Gastrocnemius medialis (tissue), 4 donors: ENCODE measurements at regions not wholly inside any gene's neighbourhood (a gene's known extent, or its start where the extent isn't known, plus 50 kb on each side); places are given as distances from the start of the nearest gene placed in this dataset.
"Not testable (repeated sequence)": the region's sequence is repeated elsewhere in the genome, so short reads cannot be mapped to it uniquely, and the experiment has no call there.

Experiments
- ATAC-seq, 2 donors: fragments of 150-250 bp; one replicate each; pipeline ENCODE4 v1.9.1; 2016
- DNase-seq, 2 donors: peaks; one replicate each; pipeline ENCODE4 v3.0.0-alpha.2; 2019
- H3K27ac ChIP-seq, 4 donors: fragments of 200-600 bp; sonication (generic); 1 replicate in 1 of 4; 2 replicates in 3 of 4; pipeline ENCODE4 v1.5.1; 2016 to 2018; ENCODE audit warnings: mild to moderate bottlenecking in 2 of 4, moderate library complexity in 1 of 4
- H3K27me3 ChIP-seq, 3 donors: fragments of 200-600 bp; sonication (generic) in 2 of 3; 1 replicate in 1 of 3; 2 replicates in 2 of 3; pipeline versions ENCODE4 v1.5.1 to v1.6.0; 2016 to 2019; ENCODE audit warnings: mild to moderate bottlenecking in 1 of 3, moderate library complexity in 1 of 3
- H3K36me3 ChIP-seq, 2 donors: fragments of 200-600 bp; sonication (generic) in 1 of 2; one replicate each; pipeline ENCODE4 v1.5.1; 2017 to 2018
- H3K4me1 ChIP-seq, 2 donors: fragments of 200-600 bp; sonication (generic) in 1 of 2; one replicate each; pipeline ENCODE4 v1.5.1; 2016 to 2017; ENCODE audit warnings: mild to moderate bottlenecking in 2 of 2
- H3K4me3 ChIP-seq, 4 donors: fragments of 200-600 bp; sonication (generic) in 3 of 4; 1 replicate in 1 of 4; 2 replicates in 3 of 4; pipeline ENCODE4 v1.5.1; 2016 to 2019; ENCODE audit warnings: mild to moderate bottlenecking in 2 of 4
- H3K9me3 ChIP-seq, 3 donors: fragments of 200-600 bp; sonication (generic) in 2 of 3; 1 replicate in 1 of 3; 2 replicates in 2 of 3; pipeline ENCODE4 v1.5.1; 2016 to 2019
- CTCF ChIP-seq, 5 experiments: fragments of 450-650 bp in 3 of 5; fragments of 200-600 bp in 2 of 5; sonication (generic) in 2 of 5; IDR thresholded peaks in 4 of 5; conservative IDR thresholded peaks in 1 of 5; 1 replicate in 4 of 5; 2 replicates in 1 of 5; pipeline ENCODE4 v1.5.1; 2016 to 2019; ENCODE audit warnings: antibody characterized with exemption in 5 of 5, mild to moderate bottlenecking in 3 of 5, moderate library complexity in 3 of 5
- POLR2A ChIP-seq, 2 donors: fragments of 450-650 bp; IDR thresholded peaks; one replicate each; pipeline ENCODE4 v1.6.1; 2017; ENCODE audit warnings: antibody characterized with exemption in 2 of 2, mild to moderate bottlenecking in 2 of 2, moderate library complexity in 2 of 2
- in situ Hi-C, 4 donors: fragments of 200-750 bp; cut with MboI; loops; one replicate each; pipeline versions ENCODE4 v1.15.0 to v1.8.0; 2017; ENCODE audit warnings: low sequenced_read_pairs in 4 of 4
- intact Hi-C: fragments of 100-400 bp; cut with DNase I; formaldehyde crosslinking; loops from one replicate; pipeline ENCODE4 v1.15.1; 2023; ENCODE audit warnings: low total_unique reads

GRCh38 chr4:159922119-159922518 lies 819.2 kb downstream of the RAPGEF2 start:
- H3K27ac ChIP-seq = no peak overlapping the region

DNA sequence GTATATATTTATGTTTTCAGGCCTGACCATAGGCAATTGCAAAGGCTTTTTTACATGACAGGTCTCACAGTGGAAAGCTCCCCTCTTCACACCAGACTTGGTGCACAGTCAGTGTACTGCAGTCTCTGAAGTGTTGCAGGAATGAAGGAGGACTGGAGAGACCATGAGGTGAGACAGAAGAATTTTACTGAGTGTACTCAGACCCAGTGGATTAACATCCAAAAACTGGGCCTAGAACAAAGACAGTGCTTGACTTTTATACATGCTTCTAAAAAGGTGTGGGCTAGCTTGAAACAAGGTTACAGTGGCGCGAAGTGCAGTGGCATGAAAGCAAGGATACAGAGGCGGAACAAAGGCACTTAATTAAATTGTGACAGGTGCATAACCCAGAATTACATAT lies 822.9 kb downstream of the RAPGEF2 start:
- intact Hi-C loops (no loop called here), in situ Hi-C loops (no loop called here)
- Histone ChIP-seq H3K36me3 (no peaks in the 10 kb centered on the region), H3K4me1 (no peaks in the 10 kb centered on the region), H3K27ac (no peak overlapping the region), H3K27me3 (no peaks in the 10 kb centered on the region), H3K4me3 (no peak overlapping the region), H3K9me3 (no peaks in the 10 kb centered on the region)
- TF ChIP-seq POLR2A (IDR thresholded peaks at IDR 0.05) = no peak
- no peak for TF ChIP-seq CTCF (IDR thresholded peaks at IDR 0.05 in 4 of 5, conservative IDR thresholded peaks at IDR 0.05 in 1 of 5)
- ATAC-seq (no peak), DNase-seq (no peak)

More at GRCh38 chr4:159922119-159922518, 819.2 kb downstream of the RAPGEF2 start:
- ATAC-seq (no peak), DNase-seq (no peak)
- TF ChIP-seq POLR2A (IDR thresholded peaks at IDR 0.05) (no peak), CTCF (IDR thresholded peaks at IDR 0.05 in 4 of 5, conservative IDR thresholded peaks at IDR 0.05 in 1 of 5) (no peak)
- intact Hi-C loops (no loop called here), in situ Hi-C loops (no loop called here)
- Histone ChIP-seq H3K4me1 (no peaks in the 10 kb centered on the region), H3K36me3 (no peaks in the 10 kb centered on the region), H3K9me3 (no peaks in the 10 kb centered on the region), H3K4me3 (no peak overlapping the region), H3K27me3 (no peaks in the 10 kb centered on the region)

- no peak overlapping the region for H3K27ac ChIP-seq
- no peaks in the 10 kb centered on the region for H3K4me1 ChIP-seq
- H3K27me3 ChIP-seq = no peaks in the 10 kb centered on the region
- no peaks in the 10 kb centered on the region for H3K9me3 ChIP-seq
- no peaks in the 10 kb centered on the region for H3K36me3 ChIP-seq
- in situ Hi-C loops = no loop called here
- H3K4me3 ChIP-seq = no peak overlapping the region
- TF ChIP-seq CTCF (IDR thresholded peaks at IDR 0.05 in 4 of 5, conservative IDR thresholded peaks at IDR 0.05 in 1 of 5) (no peak), POLR2A (IDR thresholded peaks at IDR 0.05) (no peak)
- DNase-seq = no peak
- ATAC-seq = no peak
- intact Hi-C loops = no loop called here
Measured at GRCh38 chr4:159926871-159927270, 824.0 kb downstream of the RAPGEF2 start.

- Histone ChIP-seq H3K36me3 (no peaks in the 10 kb centered on the region), H3K4me1 (no peaks in the 10 kb centered on the region), H3K27ac (no peak overlapping the region), H3K27me3 (no peaks in the 10 kb centered on the region), H3K4me3 (no peak overlapping the region), H3K9me3 (no peaks in the 10 kb centered on the region)
- intact Hi-C loops = no loop called here
- DNase-seq = no peak
- in situ Hi-C loops = no loop called here
- ATAC-seq = no peak
- TF ChIP-seq CTCF (IDR thresholded peaks at IDR 0.05 in 4 of 5, conservative IDR thresholded peaks at IDR 0.05 in 1 of 5) (no peak), POLR2A (IDR thresholded peaks at IDR 0.05) (no peak)
Measured at GRCh38 chr4:159927781-159928180, 824.9 kb downstream of the RAPGEF2 start.

GRCh38 chr4:159934602-159935001 lies 831.7 kb downstream of the RAPGEF2 start:
- DNase-seq, in situ Hi-C loops, ATAC-seq, H3K9me3 ChIP-seq, H3K36me3 ChIP-seq, H3K27me3 ChIP-seq, intact Hi-C loops, H3K27ac ChIP-seq, H3K4me3 ChIP-seq, H3K4me1 ChIP-seq: not testable (repeated sequence)
